ENCODE measurements at regions not wholly inside any gene's neighbourhood (a gene's known extent, or its start where the extent isn't known, plus 50 kb on each side); places are given as distances from the start of the nearest gene placed in this dataset.

GRCh38 chr18:49694402-49694801, 118.9 kb downstream of the ACAA2 start:
- H2AFZ ChIP-seq (ENCODE audit: low read length): no peak overlapping the region
- H3K4me1 ChIP-seq (ENCODE audit: insufficient read depth, low read length, poor library complexity, severe bottlenecking): no peaks in the 10 kb centered on the region
- H3K9me2 ChIP-seq (replicated peaks; ENCODE audit: low read depth, low read length): no peaks in the 10 kb centered on the region
- TF ChIP-seq CTCF (conservative IDR thresholded peaks at IDR 0.05; ENCODE audit: low read length) (no peak), EZH2phosphoT487 (IDR thresholded peaks at IDR 0.05; ENCODE audit: borderline replicate concordance) (no peak)
- H3F3A ChIP-seq (ENCODE audit: low read depth): no peaks in the 10 kb centered on the region
- H3K4me3 ChIP-seq (ENCODE audit: low read length, poor library complexity, severe bottlenecking): no peak overlapping the region
- no peaks in the 10 kb centered on the region for H3K9me3 ChIP-seq (ENCODE audit: insufficient read depth, low read depth, low read length)
- H3K9ac ChIP-seq (ENCODE audit: low read depth, low read length, poor library complexity, severe bottlenecking): no peak overlapping the region
- no peaks in the 10 kb centered on the region for H4K20me1 ChIP-seq (ENCODE audit: insufficient read depth, low read length, poor library complexity, severe bottlenecking)
- no peaks in the 10 kb centered on the region for H3K27me3 ChIP-seq (ENCODE audit: insufficient read depth, low read length, poor library complexity, severe bottlenecking)
- no peaks in the 10 kb centered on the region for H3K36me3 ChIP-seq (ENCODE audit: insufficient read depth, low read length)
- no peak overlapping the region for H3K4me2 ChIP-seq (ENCODE audit: low read depth, low read length, poor library complexity, severe bottlenecking)
- no peaks in the 10 kb centered on the region for H3K79me2 ChIP-seq (ENCODE audit: insufficient read depth, low read length)

DNA sequence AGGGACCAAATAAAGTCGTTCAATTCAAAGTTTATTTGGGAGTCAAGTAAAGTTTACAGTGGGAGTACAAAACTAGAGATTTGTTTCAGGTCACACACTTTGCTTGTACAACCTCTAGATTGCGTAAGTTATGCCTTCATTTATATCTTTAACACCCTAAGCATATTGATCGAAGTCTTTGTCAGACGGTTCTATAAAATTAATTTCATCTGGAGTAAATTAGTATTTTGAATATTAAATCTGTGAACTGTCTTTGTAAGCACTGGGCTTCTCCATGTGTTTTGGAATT, 119.7 kb downstream of the ACAA2 start:
- Histone ChIP-seq H2AFZ (ENCODE audit: low read length) (no peak overlapping the region), H3K27me3 (ENCODE audit: insufficient read depth, low read length, poor library complexity, severe bottlenecking) (no peaks in the 10 kb centered on the region), H3K4me1 (ENCODE audit: insufficient read depth, low read length, poor library complexity, severe bottlenecking) (no peaks in the 10 kb centered on the region), H3K9ac (ENCODE audit: low read depth, low read length, poor library complexity, severe bottlenecking) (no peak overlapping the region), H4K20me1 (ENCODE audit: insufficient read depth, low read length, poor library complexity, severe bottlenecking) (no peaks in the 10 kb centered on the region), H3K4me2 (ENCODE audit: low read depth, low read length, poor library complexity, severe bottlenecking) (no peak overlapping the region), H3F3A (ENCODE audit: low read depth) (no peaks in the 10 kb centered on the region), H3K79me2 (ENCODE audit: insufficient read depth, low read length) (no peaks in the 10 kb centered on the region), H3K9me3 (ENCODE audit: insufficient read depth, low read depth, low read length) (no peaks in the 10 kb centered on the region), H3K36me3 (ENCODE audit: insufficient read depth, low read length) (no peaks in the 10 kb centered on the region), H3K9me2 (replicated peaks; ENCODE audit: low read depth, low read length) (no peaks in the 10 kb centered on the region), H3K4me3 (ENCODE audit: low read length, poor library complexity, severe bottlenecking) (no peak overlapping the region)
- no peak for TF ChIP-seq CTCF (conservative IDR thresholded peaks at IDR 0.05; ENCODE audit: low read length)
- no peak for TF ChIP-seq EZH2phosphoT487 (IDR thresholded peaks at IDR 0.05; ENCODE audit: borderline replicate concordance)

DNA sequence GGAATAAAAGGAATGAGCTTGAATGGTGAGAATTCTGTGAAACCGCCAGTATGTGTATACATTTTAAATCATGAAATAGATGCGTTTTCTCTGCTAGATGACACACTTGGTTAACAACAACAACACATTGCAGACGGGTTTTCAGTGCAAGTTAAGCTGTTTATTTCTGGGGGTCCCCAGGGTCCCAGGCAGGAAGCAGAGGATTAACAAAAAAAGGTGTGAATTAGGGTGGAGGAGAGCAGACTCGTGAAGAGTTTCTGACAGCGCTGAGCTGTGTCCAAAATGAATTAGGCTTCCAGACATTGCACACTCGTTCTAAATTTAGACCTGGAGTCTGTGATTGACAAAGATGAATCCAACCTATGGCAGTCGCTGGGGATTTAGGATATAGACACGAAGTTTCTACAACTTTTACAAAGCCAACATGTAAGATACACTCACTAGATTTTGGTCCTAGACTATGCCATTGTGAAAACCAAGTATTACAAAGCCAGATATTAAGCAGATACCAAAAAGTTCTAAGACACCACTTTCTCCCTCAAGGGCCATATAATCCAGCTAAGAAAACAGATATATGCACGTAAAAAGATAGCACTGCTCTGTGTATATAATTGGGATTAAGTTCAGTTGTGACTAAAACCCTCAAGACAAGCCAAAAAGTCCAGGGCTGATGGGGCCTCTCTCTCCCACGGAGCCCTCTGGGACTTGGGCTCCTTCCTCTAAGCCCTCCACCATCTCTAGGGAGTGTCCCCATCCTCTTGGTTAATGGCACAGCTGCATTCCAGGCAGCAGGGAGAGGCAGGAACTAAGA, 120.2 kb downstream of the ACAA2 start:
- Histone ChIP-seq H3K9me3 (ENCODE audit: insufficient read depth, low read depth, low read length) (no peaks in the 10 kb centered on the region), H3K79me2 (ENCODE audit: insufficient read depth, low read length) (no peaks in the 10 kb centered on the region), H3K36me3 (ENCODE audit: insufficient read depth, low read length) (no peaks in the 10 kb centered on the region), H3F3A (ENCODE audit: low read depth) (no peaks in the 10 kb centered on the region), H2AFZ (ENCODE audit: low read length) (no peak overlapping the region), H3K4me2 (ENCODE audit: low read depth, low read length, poor library complexity, severe bottlenecking) (no peak overlapping the region), H4K20me1 (ENCODE audit: insufficient read depth, low read length, poor library complexity, severe bottlenecking) (no peaks in the 10 kb centered on the region), H3K9me2 (replicated peaks; ENCODE audit: low read depth, low read length) (no peaks in the 10 kb centered on the region), H3K9ac (ENCODE audit: low read depth, low read length, poor library complexity, severe bottlenecking) (no peak overlapping the region), H3K27me3 (ENCODE audit: insufficient read depth, low read length, poor library complexity, severe bottlenecking) (no peaks in the 10 kb centered on the region), H3K4me3 (ENCODE audit: low read length, poor library complexity, severe bottlenecking) (no peak overlapping the region), H3K4me1 (ENCODE audit: insufficient read depth, low read length, poor library complexity, severe bottlenecking) (no peaks in the 10 kb centered on the region)
- TF ChIP-seq EZH2phosphoT487 (IDR thresholded peaks at IDR 0.05; ENCODE audit: borderline replicate concordance): no peak
- no peak for TF ChIP-seq CTCF (conservative IDR thresholded peaks at IDR 0.05; ENCODE audit: low read length)
